MM.1S (cell line): ENCODE measurements at regions not wholly inside any gene's neighbourhood (a gene's known extent, or its start where the extent isn't known, plus 50 kb on each side); places are given as distances from the start of the nearest gene placed in this dataset.

Experiments used
- DNase-seq: peaks from one replicate; pipeline ENCODE4 v3.0.0-alpha.2; 2015
- H2AFZ ChIP-seq: fragments of 300-600 bp; sonication (generic); 2 replicates; pipeline ENCODE4 v1.6.0; 2016; ENCODE audit warnings: antibody characterized with exemption, low read length
- H3F3A ChIP-seq: fragments of 300-600 bp; sonication (generic); 2 replicates; pipeline ENCODE4 v1.6.1; 2016; ENCODE audit warnings: mild to moderate bottlenecking, antibody characterized with exemption, low read length, moderate library complexity, mixed read lengths; ENCODE audit not compliant: insufficient read depth
- H3K27ac ChIP-seq: fragments of 300-600 bp; sonication (generic); 2 replicates; pipeline ENCODE4 v1.5.1; 2016; ENCODE audit warnings: mild to moderate bottlenecking, low read length
- H3K27me3 ChIP-seq: fragments of 300-600 bp; sonication (generic); replicated peaks from 2 replicates; pipeline ENCODE4 v1.6.0; 2016; ENCODE audit warnings: low read length; ENCODE audit not compliant: insufficient read depth
- H3K36me3 ChIP-seq: fragments of 300-600 bp; sonication (generic); replicated peaks from 2 replicates; pipeline ENCODE4 v1.6.1; 2016; ENCODE audit warnings: mild to moderate bottlenecking, low read length, mixed read lengths; ENCODE audit not compliant: insufficient read depth
- H3K4me1 ChIP-seq: fragments of 300-600 bp; sonication (generic); 2 replicates; pipeline ENCODE4 v1.6.1; 2016; ENCODE audit warnings: low read length, mixed read lengths
- H3K4me2 ChIP-seq: fragments of 300-600 bp; sonication (generic); 2 replicates; pipeline ENCODE4 v1.6.0; 2016; ENCODE audit warnings: low read depth, low read length
- H3K4me3 ChIP-seq: fragments of 300-600 bp; sonication (generic); 2 replicates; pipeline ENCODE4 v1.5.1; 2016; ENCODE audit warnings: low read length, mixed read lengths
- H3K79me2 ChIP-seq: fragments of 300-600 bp; sonication (generic); 2 replicates; pipeline ENCODE4 v1.6.1; 2016; ENCODE audit warnings: mixed run types, low read length, mixed read lengths
- H3K9ac ChIP-seq: fragments of 300-600 bp; sonication (generic); 2 replicates; pipeline ENCODE4 v1.6.1; 2016; ENCODE audit warnings: low read length, mixed read lengths
- H3K9me2 ChIP-seq: fragments of 300-600 bp; sonication (generic); replicated peaks from 2 replicates; pipeline ENCODE4 v1.6.1; 2016; ENCODE audit warnings: mild to moderate bottlenecking, low read length, mixed read lengths; ENCODE audit not compliant: insufficient read depth
- H3K9me3 ChIP-seq: fragments of 300-600 bp; sonication (generic); replicated peaks from 2 replicates; pipeline ENCODE4 v1.6.1; 2016; ENCODE audit warnings: mild to moderate bottlenecking, low read length, mixed read lengths; ENCODE audit not compliant: insufficient read depth
- H4K20me1 ChIP-seq: fragments of 300-600 bp; sonication (generic); 2 replicates; pipeline ENCODE4 v1.6.1; 2016; ENCODE audit warnings: mild to moderate bottlenecking, low read length, moderate library complexity, mixed read lengths; ENCODE audit not compliant: insufficient read depth
- CTCF ChIP-seq: fragments of 300-600 bp; sonication (generic); IDR thresholded peaks from 2 replicates; pipeline ENCODE4 v1.5.1; 2016; ENCODE audit warnings: antibody characterized with exemption, low read length, mixed read lengths
- EZH2 ChIP-seq: fragments of 300-600 bp; sonication (generic); optimal IDR thresholded peaks from 2 replicates; pipeline ENCODE3; 2017; ENCODE audit warnings: low read depth, mild to moderate bottlenecking, antibody characterized with exemption, low read length, mixed read lengths
- EZH2phosphoT487 ChIP-seq: fragments of 300-600 bp; sonication (generic); IDR thresholded peaks from 2 replicates; pipeline ENCODE4 v1.6.1; 2018; ENCODE audit warnings: antibody characterized with exemption, low read length

DNA sequence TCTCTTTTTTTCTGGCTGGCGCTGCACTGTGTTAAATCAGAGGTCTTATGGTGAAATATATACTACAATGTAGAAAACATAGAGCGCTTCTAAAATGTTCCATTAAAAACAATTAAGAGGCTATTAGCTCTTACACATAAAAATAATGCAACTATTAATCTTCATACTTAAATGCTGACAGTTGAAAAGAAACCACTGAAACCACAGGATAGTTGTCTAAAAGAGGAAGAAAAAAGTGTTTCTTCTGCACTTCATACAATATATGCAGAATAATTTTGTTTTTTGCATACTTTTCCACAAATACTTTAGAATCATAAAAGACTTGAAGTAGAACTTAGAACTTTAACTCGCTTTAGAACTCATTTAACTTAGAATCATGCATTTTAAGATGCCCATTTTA lies 170.5 kb downstream of the PYDC2 start:
- H3K4me2 ChIP-seq = no peak overlapping the region
- no peak for DNase-seq
- no peaks in the 10 kb centered on the region for H3K4me1 ChIP-seq
- no peak overlapping the region for H3K4me3 ChIP-seq
- no peak overlapping the region for H3K27ac ChIP-seq
- H2AFZ ChIP-seq = no peak overlapping the region
- H3K9me3 ChIP-seq = no peaks in the 10 kb centered on the region
- no peaks in the 10 kb centered on the region for H3K36me3 ChIP-seq
- H3K27me3 ChIP-seq = no peaks in the 10 kb centered on the region
- no peaks in the 10 kb centered on the region for H3F3A ChIP-seq
- TF ChIP-seq EZH2 = no peak
- no peak for TF ChIP-seq CTCF
- no peak for TF ChIP-seq EZH2phosphoT487
- H3K9me2 ChIP-seq = no peaks in the 10 kb centered on the region
- no peak overlapping the region for H3K9ac ChIP-seq
- no peaks in the 10 kb centered on the region for H4K20me1 ChIP-seq
- H3K79me2 ChIP-seq = no peaks in the 10 kb centered on the region

DNA sequence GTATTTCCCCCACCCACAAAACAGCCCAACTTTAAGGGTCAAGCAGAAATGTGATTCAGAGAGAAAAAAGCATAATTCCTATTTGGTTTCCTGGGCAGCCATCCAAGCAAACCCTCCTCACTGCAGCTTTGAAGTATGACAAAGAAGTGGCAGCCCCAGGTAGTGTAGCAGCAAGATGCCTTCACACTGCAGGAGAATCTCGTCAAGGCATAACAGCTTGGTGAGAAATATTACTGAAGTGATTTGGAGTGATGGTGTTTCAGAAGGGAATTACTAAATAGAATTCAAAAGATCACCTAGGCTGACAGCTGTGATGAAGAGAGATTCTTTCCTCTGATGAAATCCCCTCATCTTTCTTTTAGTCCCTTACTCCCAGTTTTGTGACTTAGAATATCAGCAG lies 173.9 kb downstream of the PYDC2 start:
- no peaks in the 10 kb centered on the region for H3K36me3 ChIP-seq
- H4K20me1 ChIP-seq = no peaks in the 10 kb centered on the region
- no peak for TF ChIP-seq EZH2
- TF ChIP-seq EZH2phosphoT487 = no peak
- TF ChIP-seq CTCF = no peak
- H3K9me3 ChIP-seq = no peaks in the 10 kb centered on the region
- no peak overlapping the region for H3K9ac ChIP-seq
- no peaks in the 10 kb centered on the region for H3K4me1 ChIP-seq
- no peaks in the 10 kb centered on the region for H3K79me2 ChIP-seq
- no peaks in the 10 kb centered on the region for H3K9me2 ChIP-seq
- H3K27me3 ChIP-seq = no peaks in the 10 kb centered on the region
- H3K27ac ChIP-seq = no peak overlapping the region
- no peak overlapping the region for H3K4me3 ChIP-seq
- no peaks in the 10 kb centered on the region for H3F3A ChIP-seq
- DNase-seq = no peak
- H3K4me2 ChIP-seq = no peak overlapping the region
- H2AFZ ChIP-seq = no peak overlapping the region

DNA sequence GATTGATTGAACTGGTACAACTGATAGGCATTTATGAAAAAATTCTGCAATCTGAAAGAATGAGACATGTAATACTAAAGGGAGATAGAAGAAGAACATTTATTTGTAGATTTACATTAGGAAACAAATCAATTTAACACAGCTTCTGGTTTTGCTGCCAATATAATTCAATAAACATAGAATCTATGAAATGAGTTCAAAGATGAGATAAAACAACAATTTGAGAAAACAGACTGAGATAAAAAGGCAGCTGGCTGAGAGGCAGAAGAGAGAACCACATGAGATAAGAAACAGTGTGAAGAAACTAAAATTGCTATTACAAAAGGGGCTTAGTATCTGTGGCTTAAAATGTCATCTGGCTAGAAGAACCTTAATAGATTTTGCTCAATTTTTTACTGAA lies 176.6 kb downstream of the PYDC2 start:
- H3K9me3 ChIP-seq = no peaks in the 10 kb centered on the region
- no peaks in the 10 kb centered on the region for H3K79me2 ChIP-seq
- H3K4me2 ChIP-seq = no peak overlapping the region
- no peaks in the 10 kb centered on the region for H3K4me1 ChIP-seq
- DNase-seq = no peak
- H4K20me1 ChIP-seq = no peaks in the 10 kb centered on the region
- H3K27me3 ChIP-seq = no peaks in the 10 kb centered on the region
- H3K36me3 ChIP-seq = no peaks in the 10 kb centered on the region
- no peak overlapping the region for H3K4me3 ChIP-seq
- H3K9me2 ChIP-seq = no peaks in the 10 kb centered on the region
- H2AFZ ChIP-seq = no peak overlapping the region
- no peaks in the 10 kb centered on the region for H3F3A ChIP-seq
- no peak for TF ChIP-seq CTCF
- no peak for TF ChIP-seq EZH2
- TF ChIP-seq EZH2phosphoT487 = no peak
- H3K27ac ChIP-seq = no peak overlapping the region
- no peak overlapping the region for H3K9ac ChIP-seq

GRCh38 chr3:191641789-191642188 lies 180.8 kb downstream of the PYDC2 start:
- TF ChIP-seq EZH2 = no peak
- no peak for TF ChIP-seq CTCF
- no peak for TF ChIP-seq EZH2phosphoT487
- DNase-seq = no peak
- H3F3A ChIP-seq = no peaks in the 10 kb centered on the region
- no peak overlapping the region for H3K27ac ChIP-seq
- H3K4me1 ChIP-seq = no peaks in the 10 kb centered on the region
- no peak overlapping the region for H3K4me3 ChIP-seq
- H3K36me3 ChIP-seq = no peaks in the 10 kb centered on the region
- H3K4me2 ChIP-seq = no peak overlapping the region
- H2AFZ ChIP-seq = no peak overlapping the region
- H3K27me3 ChIP-seq = no peaks in the 10 kb centered on the region
- no peaks in the 10 kb centered on the region for H4K20me1 ChIP-seq
- H3K9me2 ChIP-seq = no peaks in the 10 kb centered on the region
- no peaks in the 10 kb centered on the region for H3K9me3 ChIP-seq
- no peaks in the 10 kb centered on the region for H3K79me2 ChIP-seq
- H3K9ac ChIP-seq = no peak overlapping the region
